DND-41 (cell line): ENCODE measurements at regions not wholly inside any gene's neighbourhood (a gene's known extent, or its start where the extent isn't known, plus 50 kb on each side); places are given as distances from the start of the nearest gene placed in this dataset.

Experiments used
- CTCF ChIP-seq: IDR thresholded peaks from 2 replicates; pipeline ENCODE4 v1.5.1; 2012; ENCODE audit warnings: borderline replicate concordance, low read length, moderate library complexity, mild to moderate bottlenecking; ENCODE audit not compliant: poor library complexity, severe bottlenecking; ENCODE audit errors: extremely low read depth
- EZH2 ChIP-seq: IDR thresholded peaks from 3 replicates; pipeline ENCODE4 v1.6.1; 2012; ENCODE audit warnings: borderline replicate concordance, low read depth, mild to moderate bottlenecking, moderate library complexity, low read length, inconsistent platforms; ENCODE audit not compliant: severe bottlenecking

- TF ChIP-seq CTCF (no peak), EZH2 (no peak)
Measured at GRCh38 chr6:4383910-4384638, 248.7 kb upstream of the ECI2 start.
